H9 (cell line): ENCODE measurements at regions not wholly inside any gene's neighbourhood (a gene's known extent, or its start where the extent isn't known, plus 50 kb on each side); places are given as distances from the start of the nearest gene placed in this dataset.

Experiments
- DNase-seq: peaks from one replicate; pipeline ENCODE4 v3.0.0-alpha.2; 2017
- H2AFZ ChIP-seq: one replicate; pipeline ENCODE4 v1.6.1; 2013; ENCODE audit warnings: mild to moderate bottlenecking, low read length, control low read depth, moderate library complexity
- H2AK5ac ChIP-seq: 2 replicates; pipeline ENCODE4 v1.6.1; 2013; ENCODE audit warnings: low read length, control low read depth, mixed read lengths; ENCODE audit not compliant: insufficient read length
- H2BK120ac ChIP-seq: one replicate; pipeline ENCODE4 v1.6.1; 2013; ENCODE audit warnings: low read depth, mild to moderate bottlenecking, low read length, control low read depth, inconsistent platforms; ENCODE audit not compliant: poor library complexity, severe bottlenecking
- H2BK12ac ChIP-seq: 2 replicates; pipeline ENCODE4 v1.6.1; 2013; ENCODE audit warnings: low read length, control low read depth, mixed read lengths, low read depth; ENCODE audit not compliant: insufficient read length
- H2BK15ac ChIP-seq: 2 replicates; pipeline ENCODE4 v1.6.1; 2013; ENCODE audit warnings: low read depth, low read length, control low read depth
- H2BK20ac ChIP-seq: one replicate; pipeline ENCODE4 v1.6.1; 2013; ENCODE audit warnings: low read depth, mild to moderate bottlenecking, low read length, control low read depth, inconsistent platforms; ENCODE audit not compliant: poor library complexity, severe bottlenecking
- H2BK5ac ChIP-seq: 2 replicates; pipeline ENCODE4 v1.6.1; 2013; ENCODE audit warnings: low read length, control low read depth, mixed read lengths; ENCODE audit not compliant: insufficient read length
- H3K14ac ChIP-seq: 2 replicates; pipeline ENCODE4 v1.6.1; 2013; ENCODE audit warnings: low read length, control low read depth; ENCODE audit not compliant: insufficient read depth
- H3K18ac ChIP-seq: 2 replicates; pipeline ENCODE4 v1.6.1; 2013; ENCODE audit warnings: low read depth, mild to moderate bottlenecking, mixed read lengths, low read length, control low read depth; ENCODE audit not compliant: insufficient read length
- H3K23ac ChIP-seq: 2 replicates; pipeline ENCODE4 v1.6.1; 2013; ENCODE audit warnings: low read length, control low read depth, mixed read lengths, low read depth; ENCODE audit not compliant: insufficient read length
- H3K23me2 ChIP-seq: 2 replicates; pipeline ENCODE4 v1.6.1; 2013; ENCODE audit warnings: low read depth, mild to moderate bottlenecking, mixed read lengths, low read length, control low read depth; ENCODE audit not compliant: insufficient read length, poor library complexity, severe bottlenecking
- H3K27ac ChIP-seq: 2 replicates; pipeline ENCODE4 v1.5.1; 2013; ENCODE audit warnings: low read length, control low read depth, mixed read lengths, low read depth; ENCODE audit not compliant: insufficient read length
- H3K27me3 ChIP-seq: 2 replicates; pipeline ENCODE4 v1.6.1; 2013; ENCODE audit warnings: low read length, control low read depth, inconsistent platforms; ENCODE audit not compliant: insufficient read depth
- H3K4ac ChIP-seq: 2 replicates; pipeline ENCODE4 v1.6.1; 2013; ENCODE audit warnings: low read depth, mild to moderate bottlenecking, control low read depth, inconsistent platforms, low read length, moderate library complexity
- H3K4me1 ChIP-seq: 2 replicates; pipeline ENCODE4 v1.6.1; 2013; ENCODE audit warnings: low read length, control low read depth, inconsistent platforms; ENCODE audit not compliant: insufficient read depth
- H3K4me2 ChIP-seq: 2 replicates; pipeline ENCODE4 v1.6.1; 2013; ENCODE audit warnings: low read length, control low read depth, mixed read lengths; ENCODE audit not compliant: insufficient read length, insufficient read depth
- H3K56ac ChIP-seq: 2 replicates; pipeline ENCODE4 v1.6.1; 2013; ENCODE audit warnings: low read depth, mild to moderate bottlenecking, mixed read lengths, low read length, control low read depth; ENCODE audit not compliant: insufficient read length
- H3K79me1 ChIP-seq: 2 replicates; pipeline ENCODE4 v1.6.1; 2013; ENCODE audit warnings: low read depth, mild to moderate bottlenecking, moderate library complexity, low read length, control low read depth, inconsistent platforms; ENCODE audit not compliant: insufficient read depth, poor library complexity, severe bottlenecking
- H3K79me2 ChIP-seq: 2 replicates; pipeline ENCODE4 v1.6.1; 2013; ENCODE audit warnings: low read length, control low read depth, inconsistent platforms; ENCODE audit not compliant: insufficient read depth
- H3K9ac ChIP-seq: 2 replicates; pipeline ENCODE4 v1.6.1; 2013; ENCODE audit warnings: low read length, control low read depth, mixed read lengths; ENCODE audit not compliant: insufficient read length; ENCODE audit errors: extremely low read depth
- H3K9me3 ChIP-seq: one replicate; pipeline ENCODE4 v1.6.1; 2013; ENCODE audit warnings: low read depth, low read length, inconsistent platforms; ENCODE audit not compliant: control insufficient read depth
- H3T11ph ChIP-seq: one replicate; pipeline ENCODE4 v1.6.1; 2013; ENCODE audit warnings: mild to moderate bottlenecking, low read length, control low read depth, inconsistent platforms
- H4K20me1 ChIP-seq: one replicate; pipeline ENCODE4 v1.6.1; 2013; ENCODE audit not compliant: control insufficient read depth, insufficient read length, insufficient read depth
- H4K5ac ChIP-seq: 2 replicates; pipeline ENCODE4 v1.6.1; 2013; ENCODE audit warnings: low read depth, mild to moderate bottlenecking, mixed read lengths, low read length, control low read depth; ENCODE audit not compliant: insufficient read length
- H4K8ac ChIP-seq: replicated peaks from 2 replicates; pipeline ENCODE4 v1.6.1; 2013; ENCODE audit warnings: low read length, control low read depth, mixed read lengths, low read depth; ENCODE audit not compliant: insufficient read length
- H4K91ac ChIP-seq: 2 replicates; pipeline ENCODE4 v1.6.1; 2013; ENCODE audit warnings: low read depth, mild to moderate bottlenecking, moderate library complexity, mixed read lengths, low read length, control low read depth; ENCODE audit not compliant: insufficient read length
- H3K27ac Mint-ChIP-seq, 3 experiments: 2 replicates in 2 of 3; 3 replicates in 1 of 3; pipeline ENCODE4 v1.8.0; 2020 to 2021; ENCODE audit warnings: mixed read lengths in 3 of 3, mild to moderate bottlenecking in 1 of 3, moderate library complexity in 1 of 3
- H3K27me3 Mint-ChIP-seq: 2 replicates; pipeline ENCODE4 v1.8.0; 2021; ENCODE audit warnings: low read depth, mild to moderate bottlenecking, moderate library complexity, mixed read lengths
- H3K36me3 Mint-ChIP-seq, 3 experiments: 2 replicates in 2 of 3; 3 replicates in 1 of 3; pipeline ENCODE4 v1.8.0; 2020 to 2021; ENCODE audit warnings: low read depth in 3 of 3, mixed read lengths in 3 of 3; ENCODE audit not compliant: insufficient read depth in 1 of 3
- H3K4me1 Mint-ChIP-seq, 2 experiments: 2 replicates each; pipeline ENCODE4 v1.8.0; 2020; ENCODE audit warnings: mixed read lengths in 2 of 2
- H3K4me3 Mint-ChIP-seq, 2 experiments: 2 replicates in 1 of 2; 3 replicates in 1 of 2; pipeline ENCODE4 v1.8.0; 2020 to 2021; ENCODE audit warnings: mild to moderate bottlenecking in 2 of 2, mixed read lengths in 2 of 2, moderate library complexity in 1 of 2
- H3K9me3 Mint-ChIP-seq, 2 experiments: 2 replicates in 1 of 2; 3 replicates in 1 of 2; pipeline ENCODE4 v1.8.0; 2020; ENCODE audit warnings: mild to moderate bottlenecking in 2 of 2, mixed read lengths in 2 of 2, moderate library complexity in 1 of 2
- WGBS: extraction: QIAGEN DNeasy Blood & Tissue Kit; methylation state at CpG from one replicate; pipeline ENCODE4 v1.1.7; 2013; ENCODE audit warnings: missing lambda C conversion rate, low lambda C conversion rate, mixed read lengths; ENCODE audit not compliant: insufficient read length; ENCODE audit errors: extremely low coverage; 5-methylcytosine and 5-hydroxymethylcytosine counted together
- TF ChIP-seq, protein P1 (sequence below): fragments of 200-600 bp; sonication (generic); conservative IDR thresholded peaks from 3 replicates; pipeline ENCODE4 v1.8.0; 2021; ENCODE audit warnings: antibody characterized with exemption, mild to moderate bottlenecking

DNA sequence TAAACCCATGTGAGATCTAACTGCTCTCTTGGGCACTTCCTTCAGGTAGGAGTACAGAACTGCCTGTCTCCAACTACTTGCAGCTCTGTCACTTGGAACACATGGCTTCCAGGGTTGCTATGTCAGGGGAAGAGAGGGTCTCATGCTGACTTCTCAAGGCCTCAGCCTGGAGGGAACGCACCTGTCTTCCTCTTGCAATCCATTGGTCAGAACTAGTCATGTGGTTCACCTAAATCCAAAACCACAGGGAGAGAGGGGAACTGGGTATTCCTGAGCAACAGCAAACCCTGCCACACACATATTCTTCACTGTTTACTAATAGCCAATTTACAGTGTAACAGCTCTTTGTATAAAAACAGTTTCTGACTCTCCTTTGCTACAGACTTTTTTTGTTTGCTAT lies 206.1 kb downstream of the KCNJ2 start:
- Mint-ChIP-seq H3K9me3 (0 out of 5 replicates have a peak, but pooled peaks cover 0 to 4% of the 10 kb centered on the region in 2 experiments), H3K4me1 (peaks cover 0 to 6% of the 10 kb centered on the region in 2 experiments; a peak in 2 of 4 replicates), H3K27me3 (no peaks in the 10 kb centered on the region), H3K27ac (no peak overlapping the region), H3K36me3 (no peaks in the 10 kb centered on the region; a peak in 1 of 7 replicates), H3K4me3 (no peak overlapping the region)
- Histone ChIP-seq H3K4ac (no peak overlapping the region), H3K4me1 (no peaks in the 10 kb centered on the region), H3K23ac (no peak overlapping the region), H3K9me3 (no peaks in the 10 kb centered on the region), H3T11ph (no peak overlapping the region), H3K27me3 (no peaks in the 10 kb centered on the region), H3K79me1 (no peaks in the 10 kb centered on the region), H3K14ac (no peak overlapping the region), H4K20me1 (no peaks in the 10 kb centered on the region), H4K91ac (no peak overlapping the region), H2AFZ (no peak overlapping the region), H3K27ac (no peak overlapping the region), H4K8ac (no peak overlapping the region), H3K9ac (no peak overlapping the region), H4K5ac (no peak overlapping the region), H3K18ac (no peak overlapping the region), H2BK20ac (no peak overlapping the region), H2BK12ac (no peak overlapping the region), H3K23me2 (no peaks in the 10 kb centered on the region), H2BK120ac (no peak overlapping the region), H3K56ac (no peak overlapping the region), H2BK15ac (no peak overlapping the region), H3K4me2 (no peak overlapping the region), H2BK5ac (no peak overlapping the region), H3K79me2 (no peaks in the 10 kb centered on the region), H2AK5ac (no peak overlapping the region)
- WGBS, result no CpG with 5 or more reads among the region's 1 CpG
- DNase-seq, result peak; percentile 49
- TF ChIP-seq, protein P1, sequence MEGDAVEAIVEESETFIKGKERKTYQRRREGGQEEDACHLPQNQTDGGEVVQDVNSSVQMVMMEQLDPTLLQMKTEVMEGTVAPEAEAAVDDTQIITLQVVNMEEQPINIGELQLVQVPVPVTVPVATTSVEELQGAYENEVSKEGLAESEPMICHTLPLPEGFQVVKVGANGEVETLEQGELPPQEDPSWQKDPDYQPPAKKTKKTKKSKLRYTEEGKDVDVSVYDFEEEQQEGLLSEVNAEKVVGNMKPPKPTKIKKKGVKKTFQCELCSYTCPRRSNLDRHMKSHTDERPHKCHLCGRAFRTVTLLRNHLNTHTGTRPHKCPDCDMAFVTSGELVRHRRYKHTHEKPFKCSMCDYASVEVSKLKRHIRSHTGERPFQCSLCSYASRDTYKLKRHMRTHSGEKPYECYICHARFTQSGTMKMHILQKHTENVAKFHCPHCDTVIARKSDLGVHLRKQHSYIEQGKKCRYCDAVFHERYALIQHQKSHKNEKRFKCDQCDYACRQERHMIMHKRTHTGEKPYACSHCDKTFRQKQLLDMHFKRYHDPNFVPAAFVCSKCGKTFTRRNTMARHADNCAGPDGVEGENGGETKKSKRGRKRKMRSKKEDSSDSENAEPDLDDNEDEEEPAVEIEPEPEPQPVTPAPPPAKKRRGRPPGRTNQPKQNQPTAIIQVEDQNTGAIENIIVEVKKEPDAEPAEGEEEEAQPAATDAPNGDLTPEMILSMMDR, result no peak
